Neural cell (in vitro differentiated cells): ENCODE measurements at regions not wholly inside any gene's neighbourhood (a gene's known extent, or its start where the extent isn't known, plus 50 kb on each side); places are given as distances from the start of the nearest gene placed in this dataset.
A peak's percentile ranks its signal among the peaks of the same experiment; 100 is the strongest.

ENCODE experiments used
- H2AFZ ChIP-seq: fragments of 200-600, 300-800 bp; sonication (generic), shearing (Covaris generic); 2 replicates; pipeline ENCODE4 v1.6.0; 2014; ENCODE audit warnings: low read depth, mild to moderate bottlenecking, antibody characterized with exemption, low read length, moderate library complexity
- H3F3A ChIP-seq: fragments of 200-600 bp; shearing (Covaris generic); 2 replicates; pipeline ENCODE4 v1.6.1; 2016; ENCODE audit warnings: mild to moderate bottlenecking, moderate library complexity, mixed read lengths, antibody characterized with exemption, low read length; ENCODE audit not compliant: insufficient read depth, poor library complexity, severe bottlenecking
- H3K27ac ChIP-seq: fragments of 200-600, 300-800 bp; sonication (generic), shearing (Covaris generic); 2 replicates; pipeline ENCODE4 v1.5.1; 2014; ENCODE audit warnings: mild to moderate bottlenecking, low read length, moderate library complexity
- H3K27me3 ChIP-seq: fragments of 300-800, 200-600 bp; sonication (generic), shearing (Covaris generic); 2 replicates; pipeline ENCODE4 v1.6.0; 2014; ENCODE audit warnings: mild to moderate bottlenecking, low read depth, low read length, moderate library complexity; ENCODE audit not compliant: insufficient read depth
- H3K36me3 ChIP-seq: fragments of 300-800, 200-600 bp; sonication (generic), shearing (Covaris generic); 2 replicates; pipeline ENCODE4 v1.5.1; 2014; ENCODE audit warnings: mild to moderate bottlenecking, antibody characterized with exemption, low read length, moderate library complexity; ENCODE audit not compliant: insufficient read depth
- H3K4me2 ChIP-seq: fragments of 300-800, 200-600 bp; sonication (generic), shearing (Covaris generic); 2 replicates; pipeline ENCODE4 v1.6.0; 2014; ENCODE audit warnings: mild to moderate bottlenecking, low read length
- H3K4me3 ChIP-seq: fragments of 300-800, 200-600 bp; sonication (generic), shearing (Covaris generic); 2 replicates; pipeline ENCODE4 v1.5.1; 2014; ENCODE audit warnings: mild to moderate bottlenecking, low read length, moderate library complexity
- H3K79me2 ChIP-seq: fragments of 200-600 bp; shearing (Covaris generic); replicated peaks from 2 replicates; pipeline ENCODE4 v1.6.0; 2014; ENCODE audit warnings: mild to moderate bottlenecking, low read length, moderate library complexity; ENCODE audit not compliant: insufficient read depth
- H3K9ac ChIP-seq: fragments of 300-800, 200-600 bp; sonication (generic), shearing (Covaris generic); 2 replicates; pipeline ENCODE4 v1.6.1; 2016; ENCODE audit warnings: mild to moderate bottlenecking, low read length, mixed read lengths
- H3K9me2 ChIP-seq: fragments of 200-600 bp; shearing (Covaris generic); 2 replicates; pipeline ENCODE4 v1.6.1; 2016; ENCODE audit warnings: mild to moderate bottlenecking, low read length, mixed read lengths; ENCODE audit not compliant: insufficient read depth
- H3K9me3 ChIP-seq: fragments of 200-600, 300-800 bp; sonication (generic), shearing (Covaris generic); 2 replicates; pipeline ENCODE4 v1.6.1; 2016; ENCODE audit warnings: mild to moderate bottlenecking, mixed run types, low read length, moderate library complexity, mixed read lengths
- H4K20me1 ChIP-seq: fragments of 200-600 bp; shearing (Covaris generic); 2 replicates; pipeline ENCODE4 v1.6.1; 2016; ENCODE audit warnings: mild to moderate bottlenecking, mixed run types; ENCODE audit not compliant: insufficient read depth
- EP300 ChIP-seq: fragments of 450-650 bp; conservative IDR thresholded peaks from 2 replicates; pipeline ENCODE4 v1.6.1; 2014; ENCODE audit warnings: antibody characterized with exemption, mild to moderate bottlenecking, moderate library complexity; ENCODE audit not compliant: poor library complexity, severe bottlenecking
- EZH2 ChIP-seq: fragments of 200-600, 300-800 bp; shearing (Covaris generic), sonication (generic); IDR thresholded peaks from 2 replicates; pipeline ENCODE4 v1.6.1; 2014; ENCODE audit warnings: antibody characterized with exemption, low read length, borderline replicate concordance, mild to moderate bottlenecking; ENCODE audit not compliant: insufficient read depth, poor library complexity, severe bottlenecking
- MXI1 ChIP-seq: fragments of 450-650 bp; conservative IDR thresholded peaks from 2 replicates; pipeline ENCODE4 v1.6.1; 2014; ENCODE audit warnings: antibody characterized with exemption, mild to moderate bottlenecking; ENCODE audit not compliant: poor library complexity, severe bottlenecking
- POLR2AphosphoS5 ChIP-seq: IDR thresholded peaks from 2 replicates; pipeline ENCODE4 v1.6.1; 2012
- RAD21 ChIP-seq: fragments of 450-650 bp; conservative IDR thresholded peaks from 2 replicates; pipeline ENCODE4 v1.6.1; 2014; ENCODE audit warnings: antibody characterized with exemption, mild to moderate bottlenecking, moderate library complexity
- SMC3 ChIP-seq: fragments of 450-650 bp; conservative IDR thresholded peaks from 2 replicates; pipeline ENCODE4 v1.6.1; 2014; ENCODE audit warnings: antibody characterized with exemption, mild to moderate bottlenecking, moderate library complexity; ENCODE audit not compliant: poor library complexity
- TAF1 ChIP-seq: IDR thresholded peaks from 2 replicates; pipeline ENCODE4 v1.6.1; 2012; ENCODE audit warnings: low read depth
- TF ChIP-seq, protein P1 (sequence below): IDR thresholded peaks from 2 replicates; pipeline ENCODE4 v1.6.1; 2012; ENCODE audit warnings: borderline replicate concordance
- TF ChIP-seq, protein P2 (sequence below): fragments of 450-650 bp; IDR thresholded peaks from 2 replicates; pipeline ENCODE4 v1.5.1; 2014; ENCODE audit warnings: antibody characterized with exemption, mild to moderate bottlenecking, moderate library complexity; ENCODE audit not compliant: poor library complexity, severe bottlenecking

DNA sequence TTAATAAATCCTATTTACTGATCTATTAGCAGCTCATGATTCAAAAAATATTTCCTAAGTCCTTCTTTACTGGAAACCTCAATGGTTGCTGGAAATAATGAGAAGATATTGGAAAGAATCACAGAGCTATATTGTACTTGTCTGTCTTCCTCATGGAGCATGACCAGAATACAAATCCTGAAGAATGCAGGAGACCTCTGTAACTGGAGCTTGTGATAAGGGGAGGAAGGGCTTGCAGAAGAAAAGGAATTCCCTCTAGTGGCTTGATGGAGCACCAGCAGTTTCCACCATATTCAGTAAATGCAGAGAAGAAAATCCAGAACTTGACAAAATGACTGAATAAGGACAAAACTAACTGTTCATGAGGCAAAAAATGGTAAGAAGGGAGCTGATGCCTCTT is 1333.1 kb downstream of the EFNB2 start:
- H3K79me2 ChIP-seq = no peaks in the 10 kb centered on the region

DNA sequence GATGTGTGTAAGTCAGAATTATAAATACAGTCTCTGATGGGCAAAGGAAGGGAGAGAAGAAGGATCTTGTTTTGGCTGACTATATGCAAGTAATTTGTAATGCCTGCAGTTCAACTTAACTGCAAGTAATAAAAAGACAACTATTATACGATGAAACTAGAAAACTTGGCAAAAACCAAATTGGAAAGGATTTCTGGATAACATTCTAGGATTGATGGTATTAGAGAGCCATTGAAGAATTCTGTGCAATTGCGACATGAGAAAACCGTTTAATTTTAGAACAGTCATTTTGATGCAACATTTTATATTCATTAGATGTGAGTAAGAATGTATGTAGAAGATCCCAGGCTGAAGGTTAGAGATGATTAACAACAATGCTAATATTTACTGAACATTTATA is 1334.1 kb downstream of the EFNB2 start:
- no peaks in the 10 kb centered on the region for H3K79me2 ChIP-seq
- TF ChIP-seq MXI1 = no peak
- TF ChIP-seq TAF1 = no peak
- TF ChIP-seq RAD21 = no peak
- no peak for TF ChIP-seq EZH2
- TF ChIP-seq SMC3 = no peak
- TF ChIP-seq EP300 = no peak
- TF ChIP-seq, protein P1, sequence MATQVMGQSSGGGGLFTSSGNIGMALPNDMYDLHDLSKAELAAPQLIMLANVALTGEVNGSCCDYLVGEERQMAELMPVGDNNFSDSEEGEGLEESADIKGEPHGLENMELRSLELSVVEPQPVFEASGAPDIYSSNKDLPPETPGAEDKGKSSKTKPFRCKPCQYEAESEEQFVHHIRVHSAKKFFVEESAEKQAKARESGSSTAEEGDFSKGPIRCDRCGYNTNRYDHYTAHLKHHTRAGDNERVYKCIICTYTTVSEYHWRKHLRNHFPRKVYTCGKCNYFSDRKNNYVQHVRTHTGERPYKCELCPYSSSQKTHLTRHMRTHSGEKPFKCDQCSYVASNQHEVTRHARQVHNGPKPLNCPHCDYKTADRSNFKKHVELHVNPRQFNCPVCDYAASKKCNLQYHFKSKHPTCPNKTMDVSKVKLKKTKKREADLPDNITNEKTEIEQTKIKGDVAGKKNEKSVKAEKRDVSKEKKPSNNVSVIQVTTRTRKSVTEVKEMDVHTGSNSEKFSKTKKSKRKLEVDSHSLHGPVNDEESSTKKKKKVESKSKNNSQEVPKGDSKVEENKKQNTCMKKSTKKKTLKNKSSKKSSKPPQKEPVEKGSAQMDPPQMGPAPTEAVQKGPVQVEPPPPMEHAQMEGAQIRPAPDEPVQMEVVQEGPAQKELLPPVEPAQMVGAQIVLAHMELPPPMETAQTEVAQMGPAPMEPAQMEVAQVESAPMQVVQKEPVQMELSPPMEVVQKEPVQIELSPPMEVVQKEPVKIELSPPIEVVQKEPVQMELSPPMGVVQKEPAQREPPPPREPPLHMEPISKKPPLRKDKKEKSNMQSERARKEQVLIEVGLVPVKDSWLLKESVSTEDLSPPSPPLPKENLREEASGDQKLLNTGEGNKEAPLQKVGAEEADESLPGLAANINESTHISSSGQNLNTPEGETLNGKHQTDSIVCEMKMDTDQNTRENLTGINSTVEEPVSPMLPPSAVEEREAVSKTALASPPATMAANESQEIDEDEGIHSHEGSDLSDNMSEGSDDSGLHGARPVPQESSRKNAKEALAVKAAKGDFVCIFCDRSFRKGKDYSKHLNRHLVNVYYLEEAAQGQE = no peak
- TF ChIP-seq, protein P2, sequence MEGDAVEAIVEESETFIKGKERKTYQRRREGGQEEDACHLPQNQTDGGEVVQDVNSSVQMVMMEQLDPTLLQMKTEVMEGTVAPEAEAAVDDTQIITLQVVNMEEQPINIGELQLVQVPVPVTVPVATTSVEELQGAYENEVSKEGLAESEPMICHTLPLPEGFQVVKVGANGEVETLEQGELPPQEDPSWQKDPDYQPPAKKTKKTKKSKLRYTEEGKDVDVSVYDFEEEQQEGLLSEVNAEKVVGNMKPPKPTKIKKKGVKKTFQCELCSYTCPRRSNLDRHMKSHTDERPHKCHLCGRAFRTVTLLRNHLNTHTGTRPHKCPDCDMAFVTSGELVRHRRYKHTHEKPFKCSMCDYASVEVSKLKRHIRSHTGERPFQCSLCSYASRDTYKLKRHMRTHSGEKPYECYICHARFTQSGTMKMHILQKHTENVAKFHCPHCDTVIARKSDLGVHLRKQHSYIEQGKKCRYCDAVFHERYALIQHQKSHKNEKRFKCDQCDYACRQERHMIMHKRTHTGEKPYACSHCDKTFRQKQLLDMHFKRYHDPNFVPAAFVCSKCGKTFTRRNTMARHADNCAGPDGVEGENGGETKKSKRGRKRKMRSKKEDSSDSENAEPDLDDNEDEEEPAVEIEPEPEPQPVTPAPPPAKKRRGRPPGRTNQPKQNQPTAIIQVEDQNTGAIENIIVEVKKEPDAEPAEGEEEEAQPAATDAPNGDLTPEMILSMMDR = no peak
- TF ChIP-seq POLR2AphosphoS5 = no peak
- H3K36me3 ChIP-seq = no peaks in the 10 kb centered on the region
- H3K27ac ChIP-seq = no peak overlapping the region
- no peaks in the 10 kb centered on the region for H4K20me1 ChIP-seq
- H2AFZ ChIP-seq = no peak overlapping the region
- H3F3A ChIP-seq = no peaks in the 10 kb centered on the region
- peaks cover 7% of the 10 kb centered on the region for H3K9me3 ChIP-seq
- H3K4me2 ChIP-seq = no peak overlapping the region
- no peaks in the 10 kb centered on the region for H3K27me3 ChIP-seq
- no peak overlapping the region for H3K9ac ChIP-seq
- H3K4me3 ChIP-seq = no peak overlapping the region
- no peaks in the 10 kb centered on the region for H3K9me2 ChIP-seq

More for the DNA sequence above, 1333.1 kb downstream of the EFNB2 start:
- H3K27ac ChIP-seq = no peak overlapping the region
- TF ChIP-seq RAD21 = peak; percentile 55
- TF ChIP-seq, protein P1 = no peak
- TF ChIP-seq TAF1 = no peak
- no peak for TF ChIP-seq EP300
- no peak for TF ChIP-seq EZH2
- TF ChIP-seq SMC3 = peak; percentile 56
- TF ChIP-seq, protein P2 = peak; percentile 56
- TF ChIP-seq MXI1 = no peak
- H3K27me3 ChIP-seq = no peaks in the 10 kb centered on the region
- no peaks in the 10 kb centered on the region for H3K9me2 ChIP-seq
- H3K36me3 ChIP-seq = no peaks in the 10 kb centered on the region
- H3K9me3 ChIP-seq = peaks cover 7% of the 10 kb centered on the region
- no peak overlapping the region for H2AFZ ChIP-seq
- no peaks in the 10 kb centered on the region for H3F3A ChIP-seq
- no peaks in the 10 kb centered on the region for H4K20me1 ChIP-seq
- no peak overlapping the region for H3K4me2 ChIP-seq
- no peak overlapping the region for H3K4me3 ChIP-seq
- no peak overlapping the region for H3K9ac ChIP-seq
